ENCODE measurements at regions not wholly inside any gene's neighbourhood (a gene's known extent, or its start where the extent isn't known, plus 50 kb on each side); places are given as distances from the start of the nearest gene placed in this dataset.

DNA sequence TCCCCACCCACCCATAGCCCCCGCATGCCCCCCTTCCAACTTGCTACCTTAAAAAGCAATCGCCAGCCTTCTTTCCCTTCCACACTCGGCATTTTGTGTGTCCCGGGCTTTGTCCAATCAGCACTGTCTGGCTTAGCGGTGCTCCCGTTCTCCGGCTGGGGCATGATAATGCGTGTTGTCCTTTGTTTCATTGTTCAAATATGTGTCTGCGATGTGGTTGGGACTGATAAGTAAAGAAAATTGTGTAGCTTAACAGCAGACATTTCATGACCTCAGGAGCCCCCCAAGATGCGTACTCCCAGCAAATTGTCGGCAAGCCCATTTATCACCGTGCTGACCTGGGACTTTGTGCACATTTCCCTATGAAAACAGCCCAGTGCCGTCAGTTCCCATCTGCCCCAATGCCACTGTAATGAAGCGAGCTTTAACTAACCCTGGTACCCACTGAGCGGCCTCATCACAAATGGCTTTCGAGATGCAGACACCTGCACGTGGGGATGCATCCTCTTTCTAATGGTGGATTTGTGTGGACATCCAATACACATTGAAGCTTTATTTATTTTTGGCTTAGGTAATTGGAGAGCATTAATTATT lies 167.0 kb upstream of the E2F8 start:
- H3K27me3 ChIP-seq (ENCODE audit: control insufficient read depth in 1 of 2, insufficient read depth in 2 of 2, low read length in 2 of 2) = peaks cover 0 to 5% of the 10 kb centered on the region in 2 donors
- peaks cover 3% of the 10 kb centered on the region for H3K4me1 ChIP-seq (ENCODE audit: control insufficient read depth, insufficient read depth, low read length)
- H3K9ac ChIP-seq (ENCODE audit: low read length in 2 of 2) = no peak overlapping the region
- H3K36me3 ChIP-seq (ENCODE audit: control insufficient read depth in 2 of 2, insufficient read depth in 2 of 2, low read length in 2 of 2) = no peaks in the 10 kb centered on the region
- no peak overlapping the region for H3K27ac ChIP-seq (ENCODE audit: low read length)
- no peaks in the 10 kb centered on the region for H3K9me3 ChIP-seq (ENCODE audit: control insufficient read depth in 2 of 2, low read length in 2 of 2)
- H3K4me3 ChIP-seq (ENCODE audit: low read length in 2 of 2) = no peak overlapping the region

DNA sequence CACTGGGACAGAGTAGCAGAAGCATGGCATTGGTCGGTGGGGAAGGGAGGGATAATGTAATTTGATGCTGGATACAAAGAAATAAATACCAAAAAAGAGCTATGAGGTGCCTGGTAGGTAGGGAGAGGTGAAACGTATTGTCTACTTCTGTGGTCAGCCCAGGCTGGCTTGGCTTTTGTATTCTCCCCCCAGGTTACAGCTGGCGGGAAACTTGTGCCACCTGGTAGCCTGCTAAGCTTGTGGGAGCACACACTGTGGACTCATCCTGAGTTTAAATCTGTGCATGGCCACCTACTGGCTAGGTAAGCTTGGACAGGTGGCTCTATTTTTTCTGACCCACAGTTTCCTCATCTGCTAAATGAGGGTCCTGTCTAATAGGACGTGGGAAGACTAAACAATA lies 165.2 kb upstream of the E2F8 start:
- no peaks in the 10 kb centered on the region for H3K36me3 ChIP-seq (ENCODE audit: control insufficient read depth in 2 of 2, insufficient read depth in 2 of 2, low read length in 2 of 2)
- no peak overlapping the region for H3K27ac ChIP-seq (ENCODE audit: low read length)
- peaks cover 3% of the 10 kb centered on the region for H3K4me1 ChIP-seq (ENCODE audit: control insufficient read depth, insufficient read depth, low read length)
- H3K9ac ChIP-seq (ENCODE audit: low read length in 2 of 2) = no peak overlapping the region
- no peak overlapping the region for H3K4me3 ChIP-seq (ENCODE audit: low read length in 2 of 2)
- peaks cover 0 to 3% of the 10 kb centered on the region in 2 donors for H3K27me3 ChIP-seq (ENCODE audit: control insufficient read depth in 1 of 2, insufficient read depth in 2 of 2, low read length in 2 of 2)
- H3K9me3 ChIP-seq (ENCODE audit: control insufficient read depth in 2 of 2, low read length in 2 of 2) = no peaks in the 10 kb centered on the region

DNA sequence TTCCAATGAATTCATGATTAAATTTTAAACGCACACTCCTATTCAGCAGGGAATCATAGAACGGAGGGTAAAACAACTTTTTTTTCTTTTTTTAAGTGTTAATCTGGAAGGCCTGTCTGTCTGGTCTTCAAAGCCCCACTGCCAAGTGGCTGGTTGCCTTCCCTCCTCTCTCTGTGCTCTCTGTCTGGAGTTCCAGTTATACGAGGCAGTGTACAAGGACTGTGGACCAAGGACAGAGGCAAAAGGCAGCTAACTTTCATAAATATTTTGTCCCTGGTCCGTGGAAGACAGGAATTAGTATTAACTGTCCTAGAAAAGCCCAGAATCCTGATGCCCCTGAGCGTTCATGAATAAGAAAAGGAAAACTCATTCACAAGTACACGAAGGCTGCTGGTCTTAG lies 164.0 kb upstream of the E2F8 start:
- H3K9ac ChIP-seq (ENCODE audit: low read length in 2 of 2) = no peak overlapping the region

DNA sequence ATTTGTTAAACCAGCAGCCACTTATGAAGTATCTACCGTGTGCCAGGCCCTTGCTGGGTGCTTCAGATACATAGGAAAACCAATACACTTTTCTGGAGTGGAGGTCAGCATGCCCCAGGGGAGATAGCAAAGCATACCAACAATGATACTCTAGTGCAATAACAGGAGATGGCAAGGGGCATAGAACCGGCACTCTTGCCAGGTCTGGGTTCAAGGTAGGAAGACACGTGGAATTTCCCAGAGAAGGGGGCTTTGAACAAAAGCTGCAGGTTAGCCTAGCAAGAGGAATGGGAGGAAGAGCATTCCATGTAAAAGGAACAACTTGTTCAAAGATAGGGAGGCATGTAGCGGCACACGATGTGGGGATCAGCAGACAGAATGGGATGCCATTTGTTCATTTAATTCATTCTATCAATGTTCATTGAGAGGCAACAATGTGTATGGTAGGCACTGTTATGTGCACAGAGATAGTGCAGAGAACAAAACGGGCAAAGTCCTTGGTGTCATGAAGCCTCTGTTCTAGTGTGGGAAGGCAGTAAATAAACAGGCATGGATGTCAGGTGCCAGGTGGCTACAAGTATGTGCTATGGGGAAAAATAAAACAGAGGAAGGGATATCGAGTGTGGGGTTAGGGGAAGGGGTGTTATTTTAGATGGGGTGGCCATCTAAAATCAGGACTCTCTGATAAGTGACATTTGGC lies 162.6 kb upstream of the E2F8 start:
- H3K9me3 ChIP-seq (ENCODE audit: control insufficient read depth in 2 of 2, low read length in 2 of 2) = no peaks in the 10 kb centered on the region
- no peak overlapping the region for H3K27ac ChIP-seq (ENCODE audit: low read length)
- H3K27me3 ChIP-seq (ENCODE audit: control insufficient read depth in 1 of 2, insufficient read depth in 2 of 2, low read length in 2 of 2) = no peaks in the 10 kb centered on the region
- H3K36me3 ChIP-seq (ENCODE audit: control insufficient read depth in 2 of 2, insufficient read depth in 2 of 2, low read length in 2 of 2) = no peaks in the 10 kb centered on the region
- peaks cover 5% of the 10 kb centered on the region for H3K4me1 ChIP-seq (ENCODE audit: control insufficient read depth, insufficient read depth, low read length)
- H3K4me3 ChIP-seq (ENCODE audit: low read length in 2 of 2) = no peak overlapping the region
- H3K9ac ChIP-seq (ENCODE audit: low read length in 2 of 2) = no peak overlapping the region

More for the DNA sequence above, 164.0 kb upstream of the E2F8 start:
- no peak overlapping the region for H3K4me3 ChIP-seq (ENCODE audit: low read length in 2 of 2)
- no peaks in the 10 kb centered on the region for H3K9me3 ChIP-seq (ENCODE audit: control insufficient read depth in 2 of 2, low read length in 2 of 2)
- H3K36me3 ChIP-seq (ENCODE audit: control insufficient read depth in 2 of 2, insufficient read depth in 2 of 2, low read length in 2 of 2) = no peaks in the 10 kb centered on the region
- H3K4me1 ChIP-seq (ENCODE audit: control insufficient read depth, insufficient read depth, low read length) = peaks cover 3% of the 10 kb centered on the region
- H3K27me3 ChIP-seq (ENCODE audit: control insufficient read depth in 1 of 2, insufficient read depth in 2 of 2, low read length in 2 of 2) = no peaks in the 10 kb centered on the region
- no peak overlapping the region for H3K27ac ChIP-seq (ENCODE audit: low read length)

DNA sequence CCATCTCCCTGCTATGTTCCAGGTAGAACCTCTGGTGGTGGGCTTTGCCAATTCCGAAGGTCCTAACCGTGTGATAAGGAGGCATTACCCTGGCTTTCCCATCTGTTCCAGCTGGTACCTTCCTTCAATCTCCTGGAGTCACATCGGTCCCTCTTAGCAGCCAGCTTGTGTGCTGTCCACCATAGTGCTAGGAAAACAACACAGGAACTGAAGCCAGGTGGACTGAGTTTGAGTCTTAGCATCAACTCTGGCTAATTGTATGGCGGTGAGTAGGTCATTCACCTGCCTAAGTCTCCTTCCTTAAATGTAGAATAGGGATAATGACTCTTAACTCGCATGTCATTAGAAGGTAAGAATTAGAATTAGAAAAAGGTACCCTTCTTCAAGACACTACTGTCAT lies 159.6 kb upstream of the E2F8 start:
- Histone ChIP-seq H3K36me3 (ENCODE audit: control insufficient read depth in 2 of 2, insufficient read depth in 2 of 2, low read length in 2 of 2) (no peaks in the 10 kb centered on the region), H3K4me1 (ENCODE audit: control insufficient read depth, insufficient read depth, low read length) (peaks cover 5% of the 10 kb centered on the region), H3K4me3 (ENCODE audit: low read length in 2 of 2) (no peak overlapping the region), H3K9ac (ENCODE audit: low read length in 2 of 2) (no peak overlapping the region), H3K9me3 (ENCODE audit: control insufficient read depth in 2 of 2, low read length in 2 of 2) (no peaks in the 10 kb centered on the region), H3K27ac (ENCODE audit: low read length) (no peak overlapping the region), H3K27me3 (ENCODE audit: control insufficient read depth in 1 of 2, insufficient read depth in 2 of 2, low read length in 2 of 2) (peaks cover 0 to 3% of the 10 kb centered on the region in 2 donors)

DNA sequence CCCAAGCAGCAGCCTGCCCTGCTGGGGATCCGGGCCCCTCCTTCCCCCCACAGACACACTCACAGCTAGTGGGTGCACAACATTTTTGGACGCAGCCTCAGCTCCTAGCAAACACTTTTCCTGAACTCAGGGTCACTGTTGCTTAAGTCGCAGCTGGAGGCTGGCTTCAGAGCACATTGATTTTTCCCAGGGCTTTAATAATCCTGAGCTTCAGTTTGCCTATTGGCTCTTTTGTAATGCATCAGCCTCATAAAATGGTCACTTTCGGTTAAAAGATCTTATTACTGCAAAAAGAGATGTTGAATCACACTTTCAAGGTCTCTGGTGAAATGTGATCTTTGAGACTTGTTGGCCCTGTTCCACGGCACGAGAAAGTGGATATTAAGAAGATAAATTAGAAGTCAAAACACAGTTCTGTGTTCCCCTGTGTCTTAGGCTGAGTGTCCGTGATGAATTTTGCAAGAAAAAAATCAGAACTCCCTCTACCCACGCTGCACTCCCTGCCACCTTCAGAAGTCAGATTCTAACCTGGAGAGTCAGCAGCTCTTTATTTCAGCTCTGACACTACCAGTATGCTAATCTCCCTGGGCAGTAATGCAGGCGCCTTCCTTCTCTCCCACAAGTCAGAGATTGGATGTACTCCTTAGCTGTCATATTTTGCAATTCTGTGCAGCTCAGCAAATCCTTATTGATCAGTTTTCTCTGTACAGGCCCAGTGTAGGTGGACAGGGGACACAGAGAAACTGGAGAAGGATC lies 158.2 kb upstream of the E2F8 start:
- no peaks in the 10 kb centered on the region for H3K36me3 ChIP-seq (ENCODE audit: control insufficient read depth in 2 of 2, insufficient read depth in 2 of 2, low read length in 2 of 2)
- H3K27ac ChIP-seq (ENCODE audit: low read length) = no peak overlapping the region
- no peak overlapping the region for H3K4me3 ChIP-seq (ENCODE audit: low read length in 2 of 2)
- H3K9ac ChIP-seq (ENCODE audit: low read length in 2 of 2) = no peak overlapping the region
- peaks cover 0 to 4% of the 10 kb centered on the region in 2 donors for H3K27me3 ChIP-seq (ENCODE audit: control insufficient read depth in 1 of 2, insufficient read depth in 2 of 2, low read length in 2 of 2)
- H3K4me1 ChIP-seq (ENCODE audit: control insufficient read depth, insufficient read depth, low read length) = peaks cover 5% of the 10 kb centered on the region
- H3K9me3 ChIP-seq (ENCODE audit: control insufficient read depth in 2 of 2, low read length in 2 of 2) = no peaks in the 10 kb centered on the region

DNA sequence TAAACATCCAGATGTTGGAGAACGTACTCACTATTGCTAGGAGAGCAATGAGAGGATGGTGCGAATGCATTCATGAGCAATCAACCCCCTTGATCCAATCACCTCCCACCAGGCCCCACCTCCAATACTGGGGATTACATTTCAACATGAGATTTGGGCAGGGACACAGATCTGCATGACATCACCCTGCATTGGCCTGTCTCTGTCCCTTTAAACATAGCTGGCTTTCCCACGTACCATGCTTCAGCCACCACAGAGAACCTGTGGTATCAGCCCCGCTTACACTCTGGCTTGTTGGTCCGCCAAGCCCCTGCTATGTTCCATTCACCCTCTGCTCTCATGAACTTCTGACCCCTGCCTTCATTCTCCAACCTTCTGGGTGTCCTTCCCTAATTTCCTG lies 157.5 kb upstream of the E2F8 start:
- no peak overlapping the region for H3K27ac ChIP-seq (ENCODE audit: low read length)

DNA sequence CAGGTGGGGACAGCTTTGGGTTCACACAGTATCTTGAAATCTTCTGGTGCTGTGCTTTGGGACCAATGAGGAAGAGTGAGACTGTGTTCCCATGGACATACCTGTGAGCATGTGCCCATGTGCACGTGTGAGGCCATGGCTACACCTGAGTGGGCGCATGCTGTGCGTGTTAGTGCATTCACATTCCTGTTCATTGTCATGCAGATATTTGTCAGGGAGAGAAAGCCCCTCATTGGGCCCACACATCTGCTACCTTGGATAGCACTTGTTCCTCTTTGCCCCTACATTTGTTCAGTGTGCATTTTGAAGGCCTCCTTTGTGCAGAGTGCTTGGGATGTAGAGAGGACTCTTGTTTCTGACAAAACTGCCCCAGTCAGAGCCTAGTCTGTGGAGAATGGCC lies 154.3 kb upstream of the E2F8 start:
- Histone ChIP-seq H3K36me3 (ENCODE audit: control insufficient read depth in 2 of 2, insufficient read depth in 2 of 2, low read length in 2 of 2) (no peaks in the 10 kb centered on the region), H3K27ac (ENCODE audit: low read length) (no peak overlapping the region), H3K4me1 (ENCODE audit: control insufficient read depth, insufficient read depth, low read length) (peaks cover 5% of the 10 kb centered on the region)

More for the DNA sequence above, 157.5 kb upstream of the E2F8 start:
- peaks cover 0 to 4% of the 10 kb centered on the region in 2 donors for H3K27me3 ChIP-seq (ENCODE audit: control insufficient read depth in 1 of 2, insufficient read depth in 2 of 2, low read length in 2 of 2)
- no peak overlapping the region for H3K4me3 ChIP-seq (ENCODE audit: low read length in 2 of 2)
- no peaks in the 10 kb centered on the region for H3K9me3 ChIP-seq (ENCODE audit: control insufficient read depth in 2 of 2, low read length in 2 of 2)
- H3K36me3 ChIP-seq (ENCODE audit: control insufficient read depth in 2 of 2, insufficient read depth in 2 of 2, low read length in 2 of 2) = no peaks in the 10 kb centered on the region
- H3K9ac ChIP-seq (ENCODE audit: low read length in 2 of 2) = no peak overlapping the region
- peaks cover 5% of the 10 kb centered on the region for H3K4me1 ChIP-seq (ENCODE audit: control insufficient read depth, insufficient read depth, low read length)

DNA sequence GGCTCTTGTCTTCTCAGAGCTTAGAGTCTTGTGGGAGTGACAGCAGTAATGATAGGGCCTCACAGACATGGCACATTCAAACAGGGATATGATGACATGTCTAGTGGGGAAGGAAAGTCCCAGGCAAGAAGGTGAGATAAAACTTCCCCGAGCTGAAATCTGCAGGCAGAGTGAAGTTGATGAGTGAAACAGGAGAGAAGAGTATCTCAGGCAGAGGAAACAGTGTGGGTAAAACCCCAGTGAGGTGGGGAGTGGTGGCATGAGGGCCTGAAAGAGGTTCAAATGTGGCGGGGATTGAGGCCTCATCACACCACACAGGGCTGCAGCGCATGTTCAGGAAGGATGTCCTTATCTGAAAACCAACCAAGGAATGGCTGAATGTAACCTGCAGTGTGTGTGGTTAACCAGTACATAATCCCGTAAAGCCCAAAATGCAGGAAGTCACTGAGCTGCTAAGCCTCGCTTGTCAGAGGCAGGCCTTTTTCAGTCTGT lies 153.8 kb upstream of the E2F8 start:
- Histone ChIP-seq H3K9ac (ENCODE audit: low read length in 2 of 2) (no peak overlapping the region), H3K4me3 (ENCODE audit: low read length in 2 of 2) (no peak overlapping the region), H3K9me3 (ENCODE audit: control insufficient read depth in 2 of 2, low read length in 2 of 2) (peaks cover 0 to 2% of the 10 kb centered on the region in 2 donors), H3K36me3 (ENCODE audit: control insufficient read depth in 2 of 2, insufficient read depth in 2 of 2, low read length in 2 of 2) (no peaks in the 10 kb centered on the region), H3K4me1 (ENCODE audit: control insufficient read depth, insufficient read depth, low read length) (peaks cover 8% of the 10 kb centered on the region), H3K27ac (ENCODE audit: low read length) (no peak overlapping the region), H3K27me3 (ENCODE audit: control insufficient read depth in 1 of 2, insufficient read depth in 2 of 2, low read length in 2 of 2) (peaks cover 0 to 4% of the 10 kb centered on the region in 2 donors)

More for the DNA sequence above, 154.3 kb upstream of the E2F8 start:
- H3K27me3 ChIP-seq (ENCODE audit: control insufficient read depth in 1 of 2, insufficient read depth in 2 of 2, low read length in 2 of 2) = peaks cover 0 to 4% of the 10 kb centered on the region in 2 donors
- no peak overlapping the region for H3K9ac ChIP-seq (ENCODE audit: low read length in 2 of 2)
- no peak overlapping the region for H3K4me3 ChIP-seq (ENCODE audit: low read length in 2 of 2)
- peaks cover 0 to 2% of the 10 kb centered on the region in 2 donors for H3K9me3 ChIP-seq (ENCODE audit: control insufficient read depth in 2 of 2, low read length in 2 of 2)

DNA sequence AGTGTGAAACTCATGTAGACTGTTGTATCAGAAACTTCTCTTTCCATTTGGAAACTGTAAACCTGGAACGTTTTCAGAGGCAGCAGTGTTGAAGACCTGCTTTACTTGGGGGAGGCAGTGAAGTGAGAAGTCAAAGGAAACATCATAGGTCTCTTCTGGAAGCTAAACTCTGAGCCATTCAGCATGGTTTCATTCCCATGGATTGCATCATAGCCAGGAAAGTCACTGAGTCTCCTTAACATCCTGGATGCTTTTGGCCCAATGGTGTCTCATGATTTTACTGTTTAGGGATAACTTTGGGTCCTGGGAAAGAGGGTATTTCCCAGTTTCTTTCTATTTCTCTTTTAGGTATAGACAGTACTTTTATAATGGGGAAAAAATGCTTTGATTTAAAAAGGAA lies 153.2 kb upstream of the E2F8 start:
- Histone ChIP-seq H3K4me1 (ENCODE audit: control insufficient read depth, insufficient read depth, low read length) (peaks cover 3% of the 10 kb centered on the region), H3K4me3 (ENCODE audit: low read length in 2 of 2) (no peak overlapping the region), H3K9ac (ENCODE audit: low read length in 2 of 2) (no peak overlapping the region), H3K27ac (ENCODE audit: low read length) (no peak overlapping the region), H3K36me3 (ENCODE audit: control insufficient read depth in 2 of 2, insufficient read depth in 2 of 2, low read length in 2 of 2) (no peaks in the 10 kb centered on the region), H3K9me3 (ENCODE audit: control insufficient read depth in 2 of 2, low read length in 2 of 2) (peaks cover 0 to 2% of the 10 kb centered on the region in 2 donors), H3K27me3 (ENCODE audit: control insufficient read depth in 1 of 2, insufficient read depth in 2 of 2, low read length in 2 of 2) (peaks cover 0 to 4% of the 10 kb centered on the region in 2 donors)
